Fibroblast of skin of back (primary cell): ENCODE measurements at regions not wholly inside any gene's neighbourhood (a gene's known extent, or its start where the extent isn't known, plus 50 kb on each side); places are given as distances from the start of the nearest gene placed in this dataset.
"Not testable (repeated sequence)": the region's sequence is repeated elsewhere in the genome, so short reads cannot be mapped to it uniquely, and the experiment has no call there.

Experiments
- DNase-seq: peaks from one replicate; pipeline ENCODE4 v3.0.0-alpha.2; 2013

- DNase-seq, result peak; percentile 20
Measured at GRCh38 chr11:130979386-130979972, 63.2 kb upstream of the SNX19 start.

- DNase-seq, result no peak
Measured at GRCh38 chr11:130980071-130980862, 64.0 kb upstream of the SNX19 start.

GRCh38 chr11:130984241-130984640, 68.0 kb upstream of the SNX19 start:
- not testable (repeated sequence) for DNase-seq

GRCh38 chr11:130992788-130993187, 76.5 kb upstream of the SNX19 start:
- no peak for DNase-seq

GRCh38 chr11:130994043-130994442, 77.8 kb upstream of the SNX19 start:
- no peak for DNase-seq

- no peak for DNase-seq
Measured at GRCh38 chr11:130995266-130995665, 79.0 kb upstream of the SNX19 start.

GRCh38 chr11:130997278-130997677, 81.0 kb upstream of the SNX19 start:
- no peak for DNase-seq

GRCh38 chr11:130999086-130999485, 82.8 kb upstream of the SNX19 start:
- DNase-seq, result peak; percentile 71

- DNase-seq, result peak; percentile 98
Measured at GRCh38 chr11:130999992-131000770, 83.9 kb upstream of the SNX19 start.

- no peak for DNase-seq
Measured at GRCh38 chr11:131002145-131002544, 85.9 kb upstream of the SNX19 start.

- DNase-seq, result no peak
Measured at GRCh38 chr11:131005829-131006228, 89.5 kb upstream of the SNX19 start.

- peak; percentile 52 for DNase-seq
Measured at GRCh38 chr11:131025020-131025419, 108.7 kb upstream of the SNX19 start.

- no peak for DNase-seq
Measured at GRCh38 chr11:131025421-131026125, 109.3 kb upstream of the SNX19 start.

- peak; percentile 8 for DNase-seq
Measured at GRCh38 chr11:131027491-131027890, 111.2 kb upstream of the SNX19 start.

- peak; percentile 94 for DNase-seq
Measured at GRCh38 chr11:131033151-131033651, 116.9 kb upstream of the SNX19 start.

- DNase-seq, result no peak
Measured at GRCh38 chr11:131036514-131036913, 120.2 kb upstream of the SNX19 start.

- DNase-seq, result no peak
Measured at GRCh38 chr11:131037873-131038272, 121.6 kb upstream of the SNX19 start.

- peak; percentile 52 for DNase-seq
Measured at GRCh38 chr11:131038597-131038996, 122.3 kb upstream of the SNX19 start.

GRCh38 chr11:131041331-131042040, 125.2 kb upstream of the SNX19 start:
- DNase-seq, result no peak

- no peak for DNase-seq
Measured at GRCh38 chr11:131042041-131042390, 125.7 kb upstream of the SNX19 start.

GRCh38 chr11:131043251-131043650, 127.0 kb upstream of the SNX19 start:
- no peak for DNase-seq

- DNase-seq, result no peak
Measured at GRCh38 chr11:131044851-131045250, 128.6 kb upstream of the SNX19 start.
